GM19397 (cell line): ENCODE measurements at regions not wholly inside any gene's neighbourhood (a gene's known extent, or its start where the extent isn't known, plus 50 kb on each side); places are given as distances from the start of the nearest gene placed in this dataset.

Experiments
- ATAC-seq: cut with Tn5 transposase; IDR thresholded peaks from one replicate; pipeline ENCODE4 v1.9.1; 2021; ENCODE audit warnings: mild to moderate bottlenecking, moderate library complexity; ENCODE audit not compliant: unreplicated experiment

GRCh38 chr7:45509222-45509621 is 64.9 kb upstream of the ADCY1 start:
- ATAC-seq = no peak

- ATAC-seq = no peak
These were observed 62.2 kb upstream of the ADCY1 start for GRCh38 chr7:45511721-45512597.

GRCh38 chr7:45514944-45515343 is 59.2 kb upstream of the ADCY1 start:
- no peak for ATAC-seq

DNA sequence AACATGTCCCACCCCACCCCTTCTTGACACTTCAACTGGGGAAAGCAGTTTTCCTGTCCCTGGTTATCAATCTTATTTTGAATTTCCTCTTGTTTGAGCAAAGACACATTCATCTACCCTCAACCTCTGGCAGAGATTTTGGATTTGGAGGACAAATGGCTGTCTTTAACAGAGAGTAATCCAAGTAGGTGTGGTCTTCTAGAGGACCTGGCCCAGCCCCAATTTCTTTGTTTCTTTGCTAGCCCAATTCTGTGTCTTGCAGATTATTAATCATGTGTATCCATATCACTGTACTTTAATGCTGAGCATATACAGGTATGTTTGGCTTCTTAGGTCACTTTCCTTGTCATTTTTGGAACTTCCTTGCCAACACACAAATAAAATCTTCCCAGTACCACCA is 58.8 kb upstream of the ADCY1 start:
- no peak for ATAC-seq
